ENCODE measurements at regions not wholly inside any gene's neighbourhood (a gene's known extent, or its start where the extent isn't known, plus 50 kb on each side); places are given as distances from the start of the nearest gene placed in this dataset.

DNA sequence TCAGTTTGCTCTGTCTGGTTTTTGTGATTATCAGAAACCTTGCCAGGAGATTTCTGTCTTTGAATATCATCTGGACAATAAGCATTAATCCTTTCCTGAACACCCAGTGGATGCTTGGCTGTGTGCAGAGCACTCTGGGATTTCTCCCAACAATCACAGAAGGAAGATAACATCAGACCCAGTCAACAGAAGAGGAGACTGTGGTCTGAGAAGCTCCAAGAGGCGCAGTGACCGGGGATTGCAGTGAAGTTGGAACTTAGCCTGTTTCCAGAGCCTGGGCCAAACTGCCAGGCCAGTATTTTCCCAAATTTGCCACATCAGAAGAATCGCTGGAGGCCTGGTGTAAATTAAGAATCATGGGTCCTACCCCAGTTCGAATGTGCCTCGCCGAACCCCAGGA lies 264.7 kb downstream of the C16orf95 start:
- no peak for DNase-seq (ENCODE audit: low read depth)

DNA sequence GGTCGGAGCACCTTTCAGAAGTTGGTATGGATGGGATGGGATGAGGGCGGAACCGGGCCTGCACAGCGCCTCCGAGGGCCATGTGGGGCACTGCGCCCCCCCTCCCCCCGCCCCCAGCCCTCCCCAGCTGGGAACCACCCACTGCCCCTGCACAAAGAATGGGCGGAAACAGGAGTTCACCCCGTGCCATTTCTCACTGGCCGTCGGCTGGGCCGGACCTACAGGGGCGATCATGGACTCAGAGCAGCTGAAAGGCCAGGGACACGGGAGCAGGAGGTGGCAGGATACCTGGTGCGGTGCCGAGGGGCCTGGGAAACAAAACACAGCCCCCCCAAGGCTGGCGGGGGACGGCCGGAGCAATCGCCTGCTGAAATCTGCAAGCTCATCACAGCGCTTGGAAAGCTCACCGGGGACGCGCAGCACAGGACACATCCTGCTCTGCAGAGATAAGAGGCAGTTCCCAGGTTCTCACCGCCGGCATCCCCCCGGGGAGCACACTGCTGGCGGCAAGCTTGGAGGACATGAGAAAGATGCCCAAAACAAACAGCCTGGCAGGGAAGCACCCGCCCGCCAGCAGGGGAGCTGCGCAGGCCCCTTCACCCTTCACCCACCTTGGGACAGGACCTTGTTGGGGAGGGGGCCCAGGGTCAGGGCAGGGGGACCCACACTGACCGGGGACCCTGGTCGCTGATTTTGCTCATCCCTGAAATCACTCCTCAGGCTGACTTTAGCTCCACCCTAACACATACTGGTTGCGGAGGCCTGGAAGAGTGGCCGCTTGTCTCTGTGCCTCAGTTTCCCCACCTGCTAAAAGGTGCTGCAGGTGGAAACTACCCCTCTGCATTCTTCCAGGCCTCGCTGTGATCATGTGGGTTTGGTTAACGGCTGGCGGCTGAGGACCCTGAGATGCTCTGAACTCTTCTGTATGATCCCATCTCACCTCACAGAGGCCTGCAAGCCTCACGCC lies 263.9 kb downstream of the C16orf95 start:
- no peak for DNase-seq (ENCODE audit: low read depth)

DNA sequence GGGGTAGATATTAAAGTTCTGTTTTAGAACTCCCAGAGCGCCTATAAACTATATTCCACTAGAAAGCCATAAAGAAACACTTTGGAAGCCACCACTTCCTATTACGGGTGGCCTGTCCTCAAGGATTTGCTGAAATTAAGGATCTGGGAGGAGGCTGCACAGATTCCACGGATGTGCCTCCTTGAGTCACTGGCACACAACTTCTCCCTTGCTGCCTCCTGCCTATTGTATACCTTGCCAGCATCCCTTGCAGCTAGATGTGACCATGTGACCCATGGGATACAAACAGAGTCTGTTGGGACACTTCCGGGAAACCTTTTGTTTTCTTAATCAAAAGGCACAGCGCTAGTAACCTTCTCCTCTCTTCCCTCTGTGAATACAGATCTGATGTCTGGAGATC lies 263.0 kb downstream of the C16orf95 start:
- no peak for DNase-seq (ENCODE audit: low read depth)

DNA sequence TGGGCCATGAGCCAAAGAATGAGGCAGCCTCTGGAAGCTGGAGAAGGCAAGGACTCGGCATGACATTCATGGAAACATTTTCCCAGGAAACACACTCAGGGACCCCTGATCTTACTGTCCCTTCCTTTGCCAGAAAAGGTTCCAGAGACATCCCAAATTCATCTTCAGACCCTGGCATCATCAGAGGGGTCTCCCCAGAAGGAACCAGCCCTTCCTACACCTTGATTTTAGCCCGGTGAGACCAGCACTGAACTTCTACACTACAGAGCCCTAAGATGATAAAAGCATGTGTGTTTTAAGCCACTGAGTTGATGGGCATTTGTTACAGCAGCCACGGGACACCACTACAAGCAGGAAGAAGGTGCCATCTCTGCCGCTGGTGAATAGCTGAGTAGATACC lies 262.3 kb downstream of the C16orf95 start:
- no peak for DNase-seq (ENCODE audit: low read depth)

DNA sequence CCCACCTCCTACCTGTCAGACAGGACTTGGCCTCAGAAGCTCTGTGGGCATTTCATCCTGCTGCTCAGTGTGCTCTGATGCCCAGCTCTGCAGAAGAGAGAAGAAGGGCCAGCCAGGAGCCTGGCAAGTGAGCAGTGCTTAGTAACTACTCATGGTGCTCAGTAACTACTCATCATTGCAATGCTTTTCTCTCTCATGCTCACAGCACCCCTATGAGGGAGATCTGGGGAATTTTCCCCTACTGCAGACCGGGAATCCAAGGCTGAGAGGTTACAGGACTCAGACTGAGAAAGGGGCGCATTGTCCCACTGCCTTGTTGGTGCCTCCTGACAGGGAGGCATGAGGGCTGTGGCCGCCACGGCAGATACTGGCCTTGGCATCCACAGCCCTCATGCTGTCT lies 261.1 kb downstream of the C16orf95 start:
- no peak for DNase-seq (ENCODE audit: low read depth)

DNA sequence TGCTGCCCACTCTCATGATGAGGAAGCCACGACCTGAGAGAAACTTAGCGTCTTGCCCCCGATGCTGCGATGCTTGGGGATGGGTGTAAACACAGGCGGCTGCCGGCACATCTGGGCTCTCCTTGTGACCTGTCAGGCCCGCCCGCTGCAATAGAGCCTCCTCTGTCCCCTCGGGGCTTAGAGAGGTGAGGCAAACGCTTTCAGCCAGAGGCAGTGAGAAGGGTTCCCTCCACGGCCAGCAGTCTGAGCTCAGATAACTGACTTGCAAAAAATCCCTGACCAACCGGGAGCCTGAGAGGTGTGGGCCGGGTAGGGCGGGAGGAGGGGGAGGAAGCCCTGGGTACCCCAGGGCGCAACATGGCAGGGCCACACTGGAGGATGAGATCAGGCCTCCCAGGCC lies 260.6 kb downstream of the C16orf95 start:
- no peak for DNase-seq (ENCODE audit: low read depth)

DNA sequence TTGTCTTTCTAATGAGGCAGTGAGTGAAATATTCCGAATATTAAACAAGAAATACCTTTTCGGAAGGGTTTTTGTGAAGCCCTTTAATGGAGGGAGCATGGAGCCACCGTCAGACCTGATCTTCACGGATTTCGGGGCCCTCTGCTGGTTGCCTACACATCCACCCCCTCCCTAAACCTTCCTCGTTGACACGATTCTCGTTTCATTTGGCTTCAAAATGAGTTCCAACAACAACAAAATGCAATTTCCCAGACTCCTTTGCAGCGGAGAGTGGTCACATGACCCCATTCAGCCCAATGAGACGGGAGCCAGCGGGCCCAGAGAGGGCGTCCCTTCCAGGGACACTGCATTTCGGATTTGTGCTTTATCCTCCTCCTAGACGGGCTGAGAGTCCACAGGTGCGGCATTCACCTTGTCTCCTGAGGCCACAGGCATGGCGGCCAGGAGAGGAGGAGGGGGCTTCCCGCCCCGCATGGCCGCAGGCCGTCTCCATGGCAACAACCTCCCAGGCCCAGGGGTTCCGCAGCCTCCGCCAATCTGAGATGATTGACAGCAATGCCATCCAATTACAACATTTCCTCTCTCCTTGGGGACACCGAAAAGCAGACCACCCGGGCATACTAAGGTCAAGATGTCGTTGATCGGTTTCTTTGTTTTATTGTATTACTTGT lies 259.8 kb downstream of the C16orf95 start:
- DNase-seq (ENCODE audit: low read depth): no peak

DNA sequence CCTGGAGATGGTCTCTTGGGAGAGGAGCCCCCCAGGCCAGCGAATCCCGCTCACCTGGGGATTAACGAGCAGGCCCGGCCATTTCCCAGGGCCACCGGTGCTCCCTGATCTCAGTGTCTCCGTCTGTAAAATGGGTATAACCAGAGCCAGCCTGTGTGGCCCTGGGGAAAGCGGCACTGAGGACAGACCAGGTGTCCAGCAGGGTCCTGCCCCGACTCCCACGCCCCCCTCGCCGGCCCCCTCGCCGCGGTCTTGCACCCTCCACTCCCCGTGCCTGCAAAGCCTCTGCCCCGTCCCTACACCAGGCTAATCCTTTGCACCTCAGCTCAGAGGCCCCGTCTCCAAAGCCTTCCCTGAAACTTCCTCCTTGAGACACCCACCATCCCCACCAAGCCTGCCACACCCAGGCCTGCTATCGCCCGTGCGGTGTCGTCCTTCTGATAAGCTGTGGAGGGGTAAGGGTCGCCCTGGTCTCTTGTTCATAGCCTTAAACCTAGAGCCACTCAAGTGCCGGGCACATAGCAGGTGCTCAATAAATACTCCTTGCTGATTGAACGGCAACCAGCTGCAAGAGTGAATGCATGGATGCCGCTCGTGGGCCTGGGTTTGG lies 259.1 kb downstream of the C16orf95 start:
- DNase-seq (ENCODE audit: low read depth): no peak

DNA sequence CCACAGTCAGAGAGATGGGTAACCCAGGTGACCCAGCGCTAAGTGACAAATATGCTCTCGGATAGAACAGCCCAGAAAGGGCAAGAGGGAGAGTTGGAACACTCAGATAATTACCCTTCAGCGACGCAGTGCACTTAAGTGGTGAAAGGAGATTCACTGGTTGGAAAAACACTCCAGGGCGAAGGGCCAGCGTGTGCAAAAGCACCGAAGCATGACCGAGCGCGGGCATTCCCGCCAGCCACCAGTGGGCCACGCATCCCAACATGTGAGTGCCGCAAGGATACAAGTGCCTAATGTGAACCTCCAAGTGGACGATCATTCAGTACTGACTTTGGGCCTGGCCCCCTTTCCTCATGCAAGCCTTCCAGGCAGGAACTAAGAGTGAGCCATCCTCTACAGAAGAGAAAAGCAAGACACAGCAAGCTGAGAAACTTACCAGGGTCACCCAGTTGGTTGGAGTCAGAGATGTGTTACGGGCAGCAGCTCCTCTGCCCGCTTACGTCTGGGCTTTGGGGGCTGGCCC lies 258.4 kb downstream of the C16orf95 start:
- DNase-seq (ENCODE audit: low read depth): no peak

DNA sequence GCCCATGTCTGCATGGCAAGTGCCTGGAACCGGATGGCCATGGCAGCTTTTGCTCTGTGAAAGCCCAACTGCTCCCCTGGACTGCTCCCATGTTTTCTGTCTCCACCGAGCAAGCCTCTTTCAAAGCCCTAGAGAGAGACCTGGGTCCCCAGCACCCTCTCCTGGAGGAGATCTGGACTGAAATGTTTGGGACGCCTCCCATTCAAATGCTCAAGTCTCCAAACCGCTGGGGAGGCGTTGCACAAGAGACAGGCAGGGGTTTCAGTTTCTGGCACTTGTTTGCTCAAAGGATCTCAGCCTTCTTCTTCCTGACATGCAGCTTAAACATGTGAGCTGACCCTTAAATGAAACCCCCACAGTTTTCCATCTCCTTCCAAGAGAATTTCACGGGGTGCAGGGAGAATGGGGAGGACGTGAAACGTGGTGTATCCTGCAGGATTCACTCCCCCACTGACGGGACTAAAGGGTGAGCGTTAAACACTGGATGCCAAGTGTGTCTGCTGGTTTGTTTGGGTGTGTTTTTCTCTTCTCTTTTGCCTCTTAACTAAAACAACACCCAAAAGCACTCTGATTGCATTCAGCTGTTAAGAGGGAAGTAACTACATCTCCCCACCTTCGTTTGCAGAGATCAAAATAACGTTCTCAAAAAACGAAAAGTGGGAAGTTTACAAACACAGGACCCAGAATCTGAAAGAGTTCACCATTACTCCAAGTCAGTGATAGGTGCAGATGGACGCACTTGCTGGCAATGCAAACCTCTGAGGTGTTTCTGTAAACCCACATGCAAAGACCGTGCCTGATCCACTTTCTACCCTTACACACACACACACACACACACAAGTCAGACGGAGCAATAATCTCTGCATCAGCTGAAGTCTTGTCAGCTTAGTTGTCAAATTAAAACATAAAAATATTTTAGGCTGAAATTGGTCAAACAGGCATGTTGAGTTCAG lies 256.9 kb downstream of the C16orf95 start:
- no peak for DNase-seq (ENCODE audit: low read depth)

DNA sequence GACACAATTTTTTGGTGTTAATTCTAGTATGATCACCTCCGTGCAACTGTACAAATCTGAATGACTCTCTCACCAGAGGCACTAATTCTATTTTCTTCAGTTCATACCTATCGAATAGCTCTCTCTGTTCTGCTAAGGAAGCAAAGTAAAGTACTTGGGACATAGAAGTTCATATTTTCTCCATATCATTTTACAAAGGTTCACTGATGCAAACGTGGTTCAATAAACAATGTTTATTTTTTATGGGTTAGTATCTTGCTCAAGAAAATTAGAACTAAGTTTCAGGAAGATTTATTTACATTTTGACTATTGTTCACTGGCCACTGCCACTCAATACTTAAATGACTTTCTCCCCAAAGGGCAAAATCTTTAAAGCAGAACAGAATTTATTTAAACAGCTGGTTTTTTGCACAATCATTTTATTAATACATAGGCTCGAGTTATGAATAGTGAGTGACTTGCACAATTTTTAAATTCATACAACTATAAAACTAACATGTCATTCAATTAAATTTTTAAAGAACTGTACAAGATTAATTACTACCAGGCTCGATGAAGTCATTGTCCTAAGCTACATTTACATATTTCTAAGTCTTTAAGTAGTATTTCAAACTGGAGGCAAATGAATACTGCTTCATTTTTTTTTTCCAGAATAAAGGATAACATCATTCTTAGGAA lies 255.8 kb downstream of the C16orf95 start:
- DNase-seq (ENCODE audit: low read depth): no peak

DNA sequence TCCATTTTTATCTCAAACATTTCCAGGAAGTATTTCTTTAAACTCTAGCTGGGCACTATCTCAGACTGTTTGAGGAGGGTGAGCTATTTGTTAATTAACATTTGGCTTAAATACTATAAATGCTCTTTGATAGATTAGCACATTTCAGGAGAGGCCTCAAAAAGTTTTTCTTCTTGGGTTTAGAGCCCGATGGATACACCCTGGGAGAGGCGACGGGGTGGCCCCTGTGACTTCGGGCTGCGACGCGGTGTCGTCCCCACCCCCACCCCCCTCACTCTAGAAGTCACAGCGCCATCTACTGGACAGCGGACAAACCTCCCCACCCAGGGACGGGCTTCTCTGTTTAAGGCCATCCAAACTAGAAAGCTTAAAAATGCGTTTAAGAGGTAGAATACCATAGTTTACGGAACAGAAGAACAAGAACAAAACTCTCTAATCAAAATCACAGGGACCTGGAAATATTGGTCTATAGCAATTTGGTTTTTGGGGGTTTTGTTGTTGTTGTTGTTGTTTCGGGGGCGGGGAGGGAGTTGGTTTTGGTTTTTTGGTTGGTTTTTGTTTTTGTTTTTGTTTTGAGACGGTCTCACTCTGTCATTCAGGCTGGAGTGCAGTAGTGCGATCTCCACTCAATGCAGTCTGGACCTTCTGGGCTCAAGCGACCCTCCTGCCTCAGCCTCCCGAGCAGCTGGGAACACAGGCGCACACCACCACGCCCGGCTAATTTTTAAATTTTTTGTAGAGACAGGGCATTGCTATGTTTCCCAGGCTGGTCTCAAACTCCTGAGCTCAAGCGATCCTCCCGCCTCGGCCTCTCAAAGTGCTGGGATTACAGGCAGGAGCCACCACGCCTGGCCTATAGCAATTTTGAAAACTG lies 254.4 kb downstream of the C16orf95 start:
- DNase-seq (ENCODE audit: low read depth): peak; percentile 52

DNA sequence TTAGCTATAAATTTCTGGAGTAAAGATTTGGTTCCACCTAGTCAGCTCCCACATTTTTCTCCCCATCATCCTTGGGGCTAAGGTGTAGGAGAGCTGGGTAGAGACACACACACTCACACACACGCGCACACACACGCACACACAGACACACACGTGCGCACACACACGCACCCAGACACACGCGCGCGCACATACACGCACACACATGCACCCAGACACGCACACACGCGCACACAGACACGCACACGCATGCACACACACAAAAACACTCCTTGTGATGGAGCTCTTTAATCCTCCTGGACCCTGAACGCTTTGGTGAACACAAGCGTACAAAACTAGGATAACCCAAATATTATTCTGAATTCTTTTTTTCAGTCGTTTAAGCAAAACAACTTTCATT lies 253.6 kb downstream of the C16orf95 start:
- no peak for DNase-seq (ENCODE audit: low read depth)

DNA sequence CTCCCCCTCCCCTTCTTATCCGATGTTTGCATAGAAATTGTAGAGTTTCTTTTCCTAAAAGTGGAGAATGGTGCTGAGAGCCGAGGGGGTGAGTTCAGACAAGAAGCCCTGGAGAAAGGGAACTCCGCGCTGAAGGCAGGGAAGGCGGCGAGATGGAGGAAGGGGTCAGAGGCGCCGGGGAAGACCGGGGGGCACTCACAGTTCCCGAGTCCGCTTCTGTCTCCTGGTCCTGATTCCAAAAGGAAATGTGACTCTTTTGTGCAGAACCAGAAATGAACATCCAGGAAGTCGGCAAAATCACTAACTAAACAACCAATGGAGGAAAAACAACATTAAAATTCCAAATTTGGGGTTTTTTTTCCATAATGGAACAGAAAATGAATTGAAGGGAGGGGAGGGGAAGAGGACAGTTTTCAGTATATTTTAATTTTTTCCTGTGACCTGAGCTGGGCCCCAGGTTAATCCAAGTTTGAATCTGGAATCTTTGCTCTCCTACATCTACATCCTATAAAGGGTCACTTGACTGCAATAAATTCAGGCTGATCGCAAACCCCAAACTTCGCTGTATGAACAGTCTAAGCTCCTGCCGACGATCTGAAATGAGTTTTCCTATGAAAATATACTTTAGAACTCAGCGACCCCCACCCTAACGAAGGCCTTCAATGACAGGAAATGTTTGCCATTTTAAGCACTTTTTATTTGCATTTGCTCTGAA lies 252.3 kb downstream of the C16orf95 start:
- DNase-seq (ENCODE audit: low read depth): no peak

DNA sequence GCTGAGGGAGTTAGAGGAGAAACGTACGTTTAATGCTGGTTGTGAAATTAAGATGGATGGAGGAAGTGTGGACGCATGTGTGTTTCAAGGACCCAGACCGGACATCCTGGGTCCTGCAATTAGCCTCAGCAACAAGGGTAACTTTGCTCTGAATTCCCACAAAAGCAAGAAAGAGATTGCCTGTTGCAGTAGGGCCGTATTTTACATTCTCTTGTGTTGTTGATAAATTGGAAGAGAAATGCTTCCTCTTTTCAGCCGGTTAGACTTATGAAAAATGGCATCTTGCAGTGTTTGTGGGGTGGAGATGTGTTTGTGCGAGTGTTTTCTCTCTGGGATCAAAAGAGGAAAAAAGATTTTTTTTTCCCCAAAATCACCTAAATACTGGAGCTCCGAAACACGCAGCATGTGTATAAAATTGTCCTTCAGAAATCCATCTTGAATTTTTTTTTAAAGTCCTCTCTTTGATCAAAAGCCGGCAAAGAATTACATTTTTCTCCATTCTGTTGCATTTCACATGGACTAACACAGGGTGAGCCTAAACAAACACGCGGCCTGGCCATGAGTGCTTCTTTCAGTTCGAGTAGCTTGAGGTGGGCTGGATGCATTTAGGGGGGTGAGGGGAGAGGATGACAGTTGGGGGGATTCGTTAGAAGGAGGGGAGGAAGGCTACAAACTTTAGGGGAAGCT lies 251.6 kb downstream of the C16orf95 start:
- no peak for DNase-seq (ENCODE audit: low read depth)

DNA sequence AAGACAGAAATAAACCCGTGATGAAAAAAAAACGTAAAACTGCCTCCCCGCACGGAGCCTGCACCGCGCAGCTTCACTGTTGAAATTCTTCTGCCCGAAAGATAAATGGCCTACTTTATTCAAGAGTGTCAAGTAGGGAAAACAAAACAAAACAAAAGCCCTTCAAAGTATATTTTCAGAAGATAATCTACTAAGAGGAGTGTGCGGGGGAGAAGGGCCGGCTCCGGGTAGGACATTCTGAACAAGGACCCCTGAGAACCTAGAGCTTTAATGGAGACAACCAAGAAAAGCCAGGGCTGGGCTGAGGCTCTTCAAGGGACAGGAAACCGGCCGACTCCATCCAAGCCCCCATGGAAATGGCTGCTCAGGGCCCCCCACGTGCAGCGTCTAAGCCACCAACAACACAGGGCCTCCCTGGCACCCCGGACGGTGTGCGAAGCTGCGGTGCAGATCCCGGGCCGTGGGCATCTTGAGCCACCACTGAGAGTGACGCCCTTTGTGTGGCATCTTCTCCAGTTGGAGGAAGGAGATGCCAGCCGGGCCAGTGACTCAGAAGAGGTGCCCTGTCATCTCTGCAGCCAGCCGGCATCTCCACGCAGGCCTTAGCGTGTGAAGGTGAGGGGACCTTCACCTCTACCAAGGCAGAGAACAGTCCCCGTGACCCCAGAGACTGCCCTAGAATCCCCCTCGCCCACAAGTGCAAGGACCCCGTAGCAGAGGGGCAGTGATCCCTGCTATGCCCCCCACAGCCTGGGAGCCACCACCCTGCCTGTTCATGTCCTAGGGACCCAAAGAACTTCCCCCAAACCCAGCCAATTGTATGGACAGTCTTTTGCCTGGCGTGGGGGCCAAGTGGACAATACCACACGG lies 250.8 kb downstream of the C16orf95 start:
- no peak for DNase-seq (ENCODE audit: low read depth)

DNA sequence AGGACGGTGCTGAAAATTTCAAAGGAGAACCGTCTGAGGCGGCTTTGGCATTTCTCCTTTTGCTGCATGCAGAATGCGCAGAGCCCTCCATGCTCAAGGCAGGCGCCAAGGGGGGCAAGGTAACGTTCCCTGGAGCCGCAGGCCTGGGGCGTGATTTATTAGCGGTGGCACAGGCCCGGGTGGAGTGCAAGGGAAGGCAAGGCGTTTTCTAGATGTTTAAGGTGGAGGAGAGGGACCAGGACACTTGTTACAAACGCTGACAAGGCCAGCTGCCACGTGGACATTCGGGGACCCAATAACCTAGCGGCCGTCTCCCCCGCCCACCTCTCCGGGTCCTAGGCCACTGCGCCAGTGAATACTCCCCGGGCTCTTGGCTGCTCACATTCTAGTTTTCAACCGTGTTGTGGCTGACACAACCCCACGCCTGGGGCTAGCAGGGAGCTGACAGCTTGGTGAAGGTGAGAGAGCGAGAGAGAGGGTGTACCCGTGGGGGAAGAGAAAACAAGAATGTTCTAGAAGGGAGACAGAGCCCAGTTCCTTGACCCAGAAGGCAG lies 250.1 kb downstream of the C16orf95 start:
- no peak for DNase-seq (ENCODE audit: low read depth)
